Esophagus squamous epithelium (tissue), 5 donors: ENCODE measurements at regions not wholly inside any gene's neighbourhood (a gene's known extent, or its start where the extent isn't known, plus 50 kb on each side); places are given as distances from the start of the nearest gene placed in this dataset.

Experiments
- DNase-seq: peaks from one replicate; lab custom pipeline; 2025; lab: John Stamatoyannopoulos, UW
- H3K27ac ChIP-seq, 4 donors: fragments of 200-600 bp; sonication (generic); one replicate each; pipeline ENCODE4 v1.5.1; 2016 to 2019; ENCODE audit warnings: mild to moderate bottlenecking in 1 of 4
- H3K27me3 ChIP-seq, 4 donors: fragments of 200-600 bp; sonication (generic); 1 replicate in 3 of 4; 2 replicates in 1 of 4; pipeline versions ENCODE4 v1.5.1 to v1.6.0; 2017 to 2021; ENCODE audit warnings: antibody characterized with exemption in 1 of 4
- H3K36me3 ChIP-seq, 3 donors: fragments of 200-600 bp; sonication (generic); one replicate each; pipeline ENCODE4 v1.5.1; 2016 to 2019
- H3K4me1 ChIP-seq, 3 donors: fragments of 200-600 bp; sonication (generic); one replicate each; pipeline ENCODE4 v1.5.1; 2017 to 2019
- H3K4me3 ChIP-seq, 4 donors: fragments of 200-600 bp; sonication (generic); 1 replicate in 3 of 4; 2 replicates in 1 of 4; pipeline ENCODE4 v1.5.1; 2016 to 2019; ENCODE audit warnings: mild to moderate bottlenecking in 2 of 4, moderate library complexity in 1 of 4
- H3K9me3 ChIP-seq, 3 donors: fragments of 200-600 bp; sonication (generic); one replicate each; pipeline ENCODE4 v1.5.1; 2016 to 2019
- POLR2A ChIP-seq, 4 donors: fragments of 450-650 bp; IDR thresholded peaks; one replicate each; pipeline ENCODE4 v1.6.1; 2017; ENCODE audit warnings: antibody characterized with exemption in 4 of 4, mild to moderate bottlenecking in 4 of 4, moderate library complexity in 3 of 4
- WGBS, 2 donors: methylation state at CpG; one replicate each; pipeline ENCODE4 v1.1.5; 2018; 5-methylcytosine and 5-hydroxymethylcytosine counted together
- intact Hi-C: fragments of 100-400 bp; cut with DNase I; formaldehyde crosslinking; loops from one replicate; pipeline ENCODE4 v1.15.0; 2022
- TF ChIP-seq, protein P1 (sequence below), 6 experiments: fragments of 450-650 bp in 4 of 6; fragments of 200-600 bp in 2 of 6; sonication (generic) in 2 of 6; IDR thresholded peaks; one replicate each; pipeline ENCODE4 v1.5.1; 2016 to 2019; ENCODE audit warnings: antibody characterized with exemption in 6 of 6, mild to moderate bottlenecking in 4 of 6, moderate library complexity in 4 of 6
- donor health status: DM: yes; HTN: yes; CAD: no.

DNA sequence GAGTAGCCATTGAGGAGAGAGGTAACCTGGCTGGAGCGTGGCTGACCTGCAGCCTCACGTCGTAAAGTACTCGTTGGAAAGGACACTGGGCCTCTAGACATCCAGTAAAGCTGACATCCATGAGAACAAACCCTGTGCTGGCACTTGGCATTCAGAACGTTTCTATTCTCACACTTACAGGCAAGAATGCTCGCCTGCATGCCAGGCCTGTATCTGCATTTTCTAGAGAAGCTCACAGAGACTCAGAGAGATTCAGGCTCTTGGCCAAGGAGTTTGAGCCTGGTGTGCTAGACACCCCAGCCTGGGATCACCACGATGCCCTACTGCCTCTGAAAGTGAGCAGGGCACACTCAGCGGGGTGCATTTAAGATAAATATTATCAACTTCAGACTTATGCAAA, 379.8 kb upstream of the CDH4 start:
- Histone ChIP-seq H3K4me1 (no peaks in the 10 kb centered on the region), H3K4me3 (no peak overlapping the region), H3K9me3 (no peaks in the 10 kb centered on the region), H3K27me3 (peaks cover 0 to 16% (median 0%) of the 10 kb centered on the region in 4 donors), H3K36me3 (no peaks in the 10 kb centered on the region), H3K27ac (no peak overlapping the region)
- DNase-seq: no peak
- WGBS, 2 donors: 68 to 75% methylated on average over 8 of the region's 8 CpGs
- TF ChIP-seq, protein P1, sequence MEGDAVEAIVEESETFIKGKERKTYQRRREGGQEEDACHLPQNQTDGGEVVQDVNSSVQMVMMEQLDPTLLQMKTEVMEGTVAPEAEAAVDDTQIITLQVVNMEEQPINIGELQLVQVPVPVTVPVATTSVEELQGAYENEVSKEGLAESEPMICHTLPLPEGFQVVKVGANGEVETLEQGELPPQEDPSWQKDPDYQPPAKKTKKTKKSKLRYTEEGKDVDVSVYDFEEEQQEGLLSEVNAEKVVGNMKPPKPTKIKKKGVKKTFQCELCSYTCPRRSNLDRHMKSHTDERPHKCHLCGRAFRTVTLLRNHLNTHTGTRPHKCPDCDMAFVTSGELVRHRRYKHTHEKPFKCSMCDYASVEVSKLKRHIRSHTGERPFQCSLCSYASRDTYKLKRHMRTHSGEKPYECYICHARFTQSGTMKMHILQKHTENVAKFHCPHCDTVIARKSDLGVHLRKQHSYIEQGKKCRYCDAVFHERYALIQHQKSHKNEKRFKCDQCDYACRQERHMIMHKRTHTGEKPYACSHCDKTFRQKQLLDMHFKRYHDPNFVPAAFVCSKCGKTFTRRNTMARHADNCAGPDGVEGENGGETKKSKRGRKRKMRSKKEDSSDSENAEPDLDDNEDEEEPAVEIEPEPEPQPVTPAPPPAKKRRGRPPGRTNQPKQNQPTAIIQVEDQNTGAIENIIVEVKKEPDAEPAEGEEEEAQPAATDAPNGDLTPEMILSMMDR (IDR thresholded peaks at IDR 0.05): no peak
- TF ChIP-seq POLR2A (IDR thresholded peaks at IDR 0.05): no peak
- intact Hi-C loops: no loop called here

GRCh38 chr20:60877071-60877857, 374.8 kb upstream of the CDH4 start:
- Histone ChIP-seq H3K27ac (no peak overlapping the region), H3K4me1 (no peaks in the 10 kb centered on the region), H3K9me3 (no peaks in the 10 kb centered on the region), H3K27me3 (no peaks in the 10 kb centered on the region), H3K4me3 (no peak overlapping the region), H3K36me3 (no peaks in the 10 kb centered on the region)
- intact Hi-C loops: no loop called here
- WGBS, 2 donors: 72 to 73% methylated on average over 13 to 14 of the region's 14 CpGs
- no peak for DNase-seq
- TF ChIP-seq POLR2A (IDR thresholded peaks at IDR 0.05): no peak
- TF ChIP-seq, protein P1 (IDR thresholded peaks at IDR 0.05): no peak

DNA sequence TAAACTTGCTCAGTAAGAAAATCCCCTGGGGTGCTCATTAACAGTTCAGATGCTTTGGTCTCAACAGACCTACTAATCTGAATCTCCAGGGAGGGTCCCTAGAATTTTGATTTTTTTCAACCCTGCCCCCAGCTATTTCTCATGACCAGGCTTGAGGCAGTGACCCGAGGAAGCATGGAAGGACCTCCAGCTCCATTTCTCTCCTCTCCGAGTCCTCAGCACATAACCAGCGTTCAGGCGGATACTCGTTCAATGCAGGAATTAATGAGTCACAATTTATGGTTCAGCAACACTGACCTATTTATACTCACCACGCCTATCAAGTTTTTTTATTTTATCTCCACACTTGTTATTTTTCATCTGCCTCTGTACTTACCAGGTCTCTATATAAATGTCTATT, 369.2 kb upstream of the CDH4 start:
- TF ChIP-seq, protein P1 (IDR thresholded peaks at IDR 0.05): no peak
- TF ChIP-seq POLR2A (IDR thresholded peaks at IDR 0.05): no peak
- no peak for DNase-seq
- Histone ChIP-seq H3K4me3 (no peak overlapping the region), H3K27ac (no peak overlapping the region), H3K27me3 (no peaks in the 10 kb centered on the region), H3K36me3 (no peaks in the 10 kb centered on the region), H3K4me1 (no peaks in the 10 kb centered on the region), H3K9me3 (no peaks in the 10 kb centered on the region)
- intact Hi-C loops: no loop called here
- 43 to 56% methylated on average over 6 of the region's 6 CpGs for WGBS, 2 donors

DNA sequence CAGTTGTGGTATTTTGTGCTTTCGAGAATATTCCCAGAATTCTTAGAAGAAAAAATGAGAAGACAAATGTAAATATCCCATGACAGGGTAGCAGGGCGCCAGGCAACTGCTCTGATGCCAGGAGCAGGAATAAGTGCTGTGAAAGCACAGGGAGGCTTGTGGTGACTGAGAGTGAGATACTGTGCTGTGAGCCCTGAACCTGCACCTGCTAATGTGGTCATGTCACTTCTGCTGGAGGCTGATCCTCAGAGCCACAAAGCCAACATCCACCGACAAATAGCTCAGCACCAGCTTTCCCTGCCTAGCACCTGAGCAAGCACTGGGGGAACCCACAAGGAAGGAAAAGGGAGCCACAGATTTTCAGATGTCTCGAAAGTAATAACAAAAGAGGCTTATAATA, 368.6 kb upstream of the CDH4 start:
- no peak overlapping the region for H3K27ac ChIP-seq
- TF ChIP-seq, protein P1 (IDR thresholded peaks at IDR 0.05): no peak
- TF ChIP-seq POLR2A (IDR thresholded peaks at IDR 0.05): no peak
- no peaks in the 10 kb centered on the region for H3K9me3 ChIP-seq
- H3K36me3 ChIP-seq: no peaks in the 10 kb centered on the region
- 57 to 59% methylated on average over 4 of the region's 4 CpGs for WGBS, 2 donors
- no peak for DNase-seq
- intact Hi-C loops: no loop called here
- H3K4me1 ChIP-seq: no peaks in the 10 kb centered on the region
- H3K27me3 ChIP-seq: no peaks in the 10 kb centered on the region
- H3K4me3 ChIP-seq: no peak overlapping the region

- intact Hi-C loops: no loop called here
- no peak overlapping the region for H3K27ac ChIP-seq
- no peaks in the 10 kb centered on the region for H3K4me1 ChIP-seq
- no peak overlapping the region for H3K4me3 ChIP-seq
- WGBS, 2 donors: 88 to 96% methylated on average over 3 of the region's 3 CpGs
- H3K36me3 ChIP-seq: no peaks in the 10 kb centered on the region
- DNase-seq: no peak
- no peaks in the 10 kb centered on the region for H3K9me3 ChIP-seq
- TF ChIP-seq POLR2A (IDR thresholded peaks at IDR 0.05): no peak
- TF ChIP-seq, protein P1 (IDR thresholded peaks at IDR 0.05): no peak
- H3K27me3 ChIP-seq: no peaks in the 10 kb centered on the region
Measured at GRCh38 chr20:60884277-60884676, 367.8 kb upstream of the CDH4 start.
